ENCODE measurements at regions not wholly inside any gene's neighbourhood (a gene's known extent, or its start where the extent isn't known, plus 50 kb on each side); places are given as distances from the start of the nearest gene placed in this dataset.

DNA sequence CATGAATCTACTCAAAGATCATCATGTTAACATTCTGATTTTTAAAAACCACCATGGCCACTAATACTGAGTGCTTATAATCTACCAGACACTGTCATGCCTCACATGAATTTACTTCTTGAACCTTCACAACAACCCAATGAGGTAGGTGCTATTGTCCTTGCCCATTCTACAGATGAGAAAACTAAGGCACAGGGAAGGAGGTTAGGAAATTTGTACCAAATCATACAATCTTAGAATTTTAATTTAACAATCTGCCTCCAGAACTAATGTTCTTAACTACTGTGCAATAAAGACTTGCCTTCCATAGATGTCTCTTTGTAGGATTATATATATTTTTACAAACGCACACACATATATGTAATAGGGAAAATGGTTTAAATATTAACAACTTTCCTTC lies 269.5 kb downstream of the ALDH8A1 start:
- no peak overlapping the region for H3K4me3 ChIP-seq (ENCODE audit: low read depth, low read length)
- TF ChIP-seq CTCF (IDR thresholded peaks at IDR 0.05; ENCODE audit: insufficient read depth, low read depth, low read length, missing control alignments): no peak
- DNase-seq (ENCODE audit: low read depth): no peak

DNA sequence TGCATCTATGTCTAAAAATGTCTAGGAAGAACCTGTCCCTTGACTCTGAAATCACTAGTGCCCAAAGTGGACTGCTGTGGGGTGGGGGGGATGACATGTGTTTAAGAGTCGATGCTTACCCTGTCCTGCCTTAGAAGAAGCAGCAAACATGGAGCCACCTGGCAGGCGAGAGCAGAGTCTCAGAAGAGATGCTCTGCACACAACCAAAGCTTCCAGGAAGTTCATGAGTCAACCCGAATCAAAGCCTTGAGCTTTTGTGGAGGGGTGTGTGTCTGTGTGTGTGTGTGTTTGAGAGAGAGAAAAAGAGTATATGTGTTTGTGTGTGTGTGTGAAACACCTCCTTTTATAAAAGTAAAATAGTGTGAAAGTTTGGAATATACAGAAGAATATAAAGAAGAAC lies 269.9 kb downstream of the ALDH8A1 start:
- no peak for DNase-seq (ENCODE audit: low read depth)
- TF ChIP-seq CTCF (IDR thresholded peaks at IDR 0.05; ENCODE audit: insufficient read depth, low read depth, low read length, missing control alignments): no peak
- no peak overlapping the region for H3K4me3 ChIP-seq (ENCODE audit: low read depth, low read length)

GRCh38 chr6:134678436-134678889 lies 271.4 kb downstream of the ALDH8A1 start:
- TF ChIP-seq CTCF (IDR thresholded peaks at IDR 0.05; ENCODE audit: insufficient read depth, low read depth, low read length, missing control alignments): no peak
- H3K4me3 ChIP-seq (ENCODE audit: low read depth, low read length): no peak overlapping the region
- DNase-seq (ENCODE audit: low read depth): no peak

- DNase-seq (ENCODE audit: low read depth): no peak
- H3K4me3 ChIP-seq (ENCODE audit: low read depth, low read length): no peak overlapping the region
- TF ChIP-seq CTCF (IDR thresholded peaks at IDR 0.05; ENCODE audit: insufficient read depth, low read depth, low read length, missing control alignments): no peak
Observed at GRCh38 chr6:134676307-134677281, 273.3 kb downstream of the ALDH8A1 start.

DNA sequence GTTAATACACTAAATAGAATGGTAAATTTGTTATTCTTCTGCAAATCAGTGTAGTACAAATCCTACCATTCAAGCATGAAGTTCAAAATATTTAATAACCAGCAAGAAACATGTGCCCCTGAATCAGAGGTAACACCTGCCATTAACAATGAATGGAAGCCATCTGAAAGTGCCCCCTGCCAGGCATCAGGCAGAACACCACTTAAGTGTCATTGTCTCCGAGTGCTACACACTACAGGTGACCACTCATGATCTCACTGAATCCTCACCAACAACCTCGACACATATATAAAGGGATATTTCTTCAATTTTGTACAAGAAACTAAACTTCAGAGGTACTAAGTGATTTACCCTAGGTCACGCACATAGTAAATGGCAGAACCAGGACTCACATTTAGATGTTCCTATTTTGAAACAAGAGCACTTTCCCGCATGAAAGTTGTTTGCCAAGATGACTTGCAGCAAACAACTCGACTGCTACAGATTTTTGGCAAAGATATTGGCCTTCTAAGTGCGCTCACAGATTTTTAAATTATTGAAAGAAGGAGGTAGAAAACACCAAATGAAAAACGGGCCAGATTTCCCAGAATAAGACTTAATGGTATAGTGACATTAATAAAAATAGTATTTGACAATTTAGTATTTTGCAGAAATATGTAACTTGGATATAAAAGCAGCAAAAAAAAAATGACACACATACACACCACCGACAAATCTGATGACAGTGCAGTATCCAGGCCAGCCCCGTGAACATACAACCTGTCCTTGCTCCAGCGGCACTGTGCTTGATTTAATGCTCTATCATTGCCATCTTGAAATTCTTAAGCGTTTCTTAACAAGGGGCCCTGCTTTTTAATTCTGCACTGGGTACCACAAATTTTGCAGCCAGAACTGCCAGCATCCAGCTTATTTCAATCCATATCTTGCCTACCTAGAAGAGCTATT lies 274.5 kb downstream of the ALDH8A1 start:
- DNase-seq (ENCODE audit: low read depth): no peak
- no peak for TF ChIP-seq CTCF (IDR thresholded peaks at IDR 0.05; ENCODE audit: insufficient read depth, low read depth, low read length, missing control alignments)

DNA sequence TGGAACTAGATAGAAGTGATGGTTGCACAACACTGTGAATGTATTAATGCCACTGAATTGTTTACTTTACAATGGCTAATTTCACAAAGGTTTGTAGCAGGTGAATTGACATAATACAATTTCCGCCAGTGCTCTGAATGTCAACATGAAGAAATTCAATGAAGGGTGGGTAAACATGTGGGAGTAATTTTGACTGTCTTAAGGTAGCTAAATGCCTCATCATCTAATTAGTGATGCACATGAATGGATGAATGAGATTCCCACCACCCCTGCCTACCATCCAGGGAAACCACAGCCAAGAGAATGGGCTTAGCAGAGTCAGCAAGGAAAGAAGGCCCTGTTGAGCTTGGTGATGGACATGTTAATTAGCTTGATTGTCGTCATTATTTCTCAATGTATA lies 275.3 kb downstream of the ALDH8A1 start:
- no peak overlapping the region for H3K4me3 ChIP-seq (ENCODE audit: low read depth, low read length)
- DNase-seq (ENCODE audit: low read depth): no peak
- no peak for TF ChIP-seq CTCF (IDR thresholded peaks at IDR 0.05; ENCODE audit: insufficient read depth, low read depth, low read length, missing control alignments)

More for the DNA sequence above, 274.5 kb downstream of the ALDH8A1 start:
- H3K4me3 ChIP-seq (ENCODE audit: low read depth, low read length): no peak overlapping the region
